ENCODE measurements at regions not wholly inside any gene's neighbourhood (a gene's known extent, or its start where the extent isn't known, plus 50 kb on each side); places are given as distances from the start of the nearest gene placed in this dataset.
"Not testable (repeated sequence)": the region's sequence is repeated elsewhere in the genome, so short reads cannot be mapped to it uniquely, and the experiment has no call there.

DNA sequence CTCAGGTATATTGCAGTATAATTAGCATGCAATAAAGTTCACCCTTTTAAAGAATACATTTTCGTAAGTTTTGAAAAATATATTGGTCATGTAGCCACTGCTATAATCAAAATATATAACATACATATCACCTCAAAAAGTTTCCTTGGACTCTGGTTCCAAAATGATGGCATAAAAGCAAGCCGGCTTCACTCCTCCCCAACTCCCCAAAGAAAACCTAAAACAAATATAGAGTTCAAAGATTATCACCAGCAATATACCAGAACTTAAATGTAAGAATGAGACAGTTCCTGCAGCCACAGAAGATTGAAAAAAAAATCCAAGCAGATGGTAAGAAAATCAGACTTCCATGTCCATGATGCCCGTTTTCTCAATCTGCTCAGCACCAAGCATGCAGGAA lies 104.3 kb downstream of the APIP start:
- Mint-ChIP-seq H3K4me1 (no peaks in the 10 kb centered on the region), H3K4me3 (peak overlapping the region in 1 of 8 donors; percentile 21), H3K36me3 (peaks cover 0 to 12% of the 10 kb centered on the region in 2 donors)

DNA sequence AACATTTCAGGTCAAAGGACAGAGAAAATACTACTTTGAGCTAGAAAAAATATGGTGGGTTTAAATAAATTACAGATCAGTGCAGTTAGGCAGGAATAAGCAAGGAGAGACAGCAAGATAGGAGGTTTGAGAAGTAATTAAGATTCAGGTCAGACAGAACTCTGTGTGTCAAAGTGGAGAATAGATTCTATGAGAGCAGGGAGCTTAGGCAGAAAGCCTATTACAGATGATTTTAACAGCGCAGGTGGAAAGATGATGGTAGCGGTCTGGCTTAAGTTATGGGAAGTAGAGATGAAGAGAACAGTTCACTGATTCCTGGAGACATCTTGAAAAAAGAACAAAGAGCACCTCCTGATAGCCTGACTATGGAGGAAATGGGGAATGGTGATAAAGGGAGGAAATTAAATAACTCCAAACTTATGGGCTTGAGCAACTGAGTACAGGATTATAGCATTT lies 106.0 kb downstream of the APIP start:
- ATAC-seq (ENCODE audit: low read depth in 2 of 2), result no peak
- peaks cover 0 to 25% (median 15%) of the 10 kb centered on the region in 7 donors for H3K9me3 Mint-ChIP-seq

More for the DNA sequence above, 104.3 kb downstream of the APIP start:
- Mint-ChIP-seq H3K9me3 (peaks cover 5 to 28% (median 15%) of the 10 kb centered on the region in 7 donors), H3K27ac (no peak overlapping the region), H3K27me3 (peaks cover 20 to 25% (median 24%) of the 10 kb centered on the region in 3 donors)
- DNase-seq (no peak), ATAC-seq (ENCODE audit: low read depth in 2 of 2) (no peak)

DNA sequence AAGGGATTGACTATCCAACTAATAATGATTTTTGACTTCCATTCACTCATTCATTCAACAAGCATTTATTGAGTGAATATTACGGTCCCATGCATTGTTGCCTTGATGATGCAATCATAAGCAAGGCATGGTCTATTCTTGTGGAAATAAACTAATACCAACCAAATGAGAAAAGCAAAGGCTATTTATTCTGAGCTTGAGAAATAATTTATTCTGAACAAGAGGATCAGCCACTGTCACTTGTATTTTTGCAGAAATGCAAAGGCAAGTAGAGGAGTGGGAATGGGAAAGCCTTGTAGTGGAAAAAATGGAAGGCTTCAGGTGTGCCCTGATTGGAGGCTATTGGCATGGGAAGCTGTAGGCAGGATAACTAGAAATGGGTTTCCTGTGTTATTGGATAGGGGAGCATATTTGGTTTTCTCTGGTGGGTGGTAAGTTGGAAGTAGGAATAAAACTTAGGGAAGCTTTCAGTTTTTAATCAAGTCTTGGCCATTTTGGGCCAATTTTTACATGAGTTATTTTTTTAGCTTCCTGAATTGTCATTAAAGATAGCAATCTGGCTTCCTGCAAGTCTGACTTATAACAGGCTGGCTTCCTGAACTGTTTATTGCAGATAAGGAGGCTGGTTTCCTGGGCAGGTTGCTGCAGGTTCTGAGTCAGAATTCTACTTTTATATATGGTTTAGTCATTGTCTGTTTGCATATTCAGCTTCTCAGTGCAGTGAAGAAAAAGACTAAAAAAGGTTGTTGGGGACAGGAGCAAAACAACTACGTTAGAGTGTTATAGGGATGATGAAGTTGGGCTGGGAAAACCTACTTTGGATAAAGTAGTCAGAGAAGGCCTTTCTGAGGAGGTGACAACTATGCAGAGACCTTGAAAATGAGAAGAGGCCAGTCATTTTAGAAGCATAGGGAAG lies 106.7 kb downstream of the APIP start:
- H3K4me1 Mint-ChIP-seq, result no peaks in the 10 kb centered on the region
- no peak overlapping the region for H3K27ac Mint-ChIP-seq
- peaks cover 0 to 12% of the 10 kb centered on the region in 2 donors for H3K36me3 Mint-ChIP-seq
- peaks cover 20 to 29% (median 26%) of the 10 kb centered on the region in 3 donors for H3K27me3 Mint-ChIP-seq
- ATAC-seq (ENCODE audit: low read depth in 2 of 2), result no peak
- no peak for DNase-seq
- H3K9me3 Mint-ChIP-seq, result peaks cover 0 to 25% (median 15%) of the 10 kb centered on the region in 7 donors
- no peak overlapping the region for H3K4me3 Mint-ChIP-seq

More for the DNA sequence above, 106.0 kb downstream of the APIP start:
- Mint-ChIP-seq H3K4me3 (no peak overlapping the region), H3K36me3 (peaks cover 0 to 12% of the 10 kb centered on the region in 2 donors), H3K27ac (no peak overlapping the region), H3K27me3 (peaks cover 20 to 24% (median 24%) of the 10 kb centered on the region in 3 donors), H3K4me1 (no peaks in the 10 kb centered on the region)
- DNase-seq, result no peak

DNA sequence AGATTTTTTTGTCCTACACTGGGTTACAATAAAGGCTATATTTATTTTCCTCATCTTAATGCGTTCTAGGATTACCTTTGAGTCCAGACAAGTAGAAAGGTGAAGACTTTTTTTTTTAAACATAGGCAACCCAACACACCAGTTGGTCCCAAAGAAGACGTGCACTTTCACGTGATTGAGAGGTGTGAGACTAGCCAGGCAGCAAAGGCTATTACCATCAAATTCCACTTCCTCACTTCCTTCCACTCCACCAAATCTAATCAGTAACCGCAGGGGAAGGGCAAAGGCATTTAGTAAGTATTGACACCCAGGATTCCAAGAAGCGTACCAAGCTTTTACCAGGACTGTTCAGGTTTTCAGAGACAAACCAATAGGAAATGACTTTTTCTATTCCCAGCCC lies 109.3 kb downstream of the APIP start:
- Mint-ChIP-seq H3K9me3 (peaks cover 0 to 11% (median 2%) of the 10 kb centered on the region in 7 donors), H3K4me1 (no peaks in the 10 kb centered on the region), H3K36me3 (no peaks in the 10 kb centered on the region), H3K4me3 (no peak overlapping the region), H3K27me3 (peaks cover 18 to 32% (median 29%) of the 10 kb centered on the region in 3 donors), H3K27ac (no peak overlapping the region)
- ATAC-seq (ENCODE audit: low read depth in 2 of 2) (no peak), DNase-seq (no peak)

DNA sequence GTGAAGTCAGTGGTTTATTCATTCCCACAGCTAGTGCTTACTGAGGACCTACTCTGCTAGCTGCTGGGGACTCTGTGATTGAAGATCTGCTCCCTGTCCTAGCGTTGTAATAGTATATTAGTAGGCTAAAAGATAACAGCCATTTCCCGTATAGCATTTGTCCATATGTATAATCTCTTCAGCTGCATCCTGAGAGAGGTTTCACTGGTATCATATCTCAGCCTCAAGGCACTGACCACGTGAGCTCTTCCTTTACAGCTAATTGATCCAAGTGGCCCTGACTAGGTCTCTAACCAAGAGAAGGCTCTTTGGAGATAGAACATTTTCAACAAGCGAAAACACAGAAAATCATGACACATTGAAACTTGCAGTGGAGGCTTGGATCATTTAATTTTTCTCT lies 110.2 kb downstream of the APIP start:
- no peaks in the 10 kb centered on the region for H3K36me3 Mint-ChIP-seq
- peaks cover 16 to 33% (median 29%) of the 10 kb centered on the region in 3 donors for H3K27me3 Mint-ChIP-seq
- H3K9me3 Mint-ChIP-seq, result peaks cover 0 to 8% (median 0%) of the 10 kb centered on the region in 7 donors
- no peak for DNase-seq
- ATAC-seq (ENCODE audit: low read depth in 2 of 2), result no peak
- no peak overlapping the region for H3K4me3 Mint-ChIP-seq
- no peaks in the 10 kb centered on the region for H3K4me1 Mint-ChIP-seq
- no peak overlapping the region for H3K27ac Mint-ChIP-seq

DNA sequence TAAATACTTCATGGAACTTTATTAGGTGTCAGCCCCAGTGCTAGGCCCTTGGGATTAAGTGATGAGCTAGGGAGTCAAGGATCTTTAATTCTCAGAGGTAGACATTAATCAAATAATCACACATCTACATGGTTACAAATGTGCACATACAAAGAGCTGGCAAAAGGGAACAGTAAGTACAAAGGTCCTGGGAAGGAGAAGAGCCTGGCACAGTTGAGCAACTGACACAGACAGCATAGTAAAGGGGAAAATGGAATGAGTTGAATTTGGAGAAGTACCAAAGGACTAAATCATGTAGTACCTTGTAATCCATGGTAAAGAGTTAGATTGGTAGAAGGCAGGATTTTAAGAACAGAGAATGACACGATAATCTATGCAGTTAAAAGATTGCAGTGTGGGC lies 116.3 kb downstream of the APIP start:
- ATAC-seq (ENCODE audit: low read depth in 2 of 2) (no peak), DNase-seq (no peak)
- Mint-ChIP-seq H3K27ac (no peak overlapping the region), H3K27me3 (peaks cover 2 to 17% (median 11%) of the 10 kb centered on the region in 3 donors), H3K4me1 (no peaks in the 10 kb centered on the region), H3K9me3 (peaks cover 0 to 15% (median 0%) of the 10 kb centered on the region in 7 donors), H3K36me3 (no peaks in the 10 kb centered on the region), H3K4me3 (no peak overlapping the region)

DNA sequence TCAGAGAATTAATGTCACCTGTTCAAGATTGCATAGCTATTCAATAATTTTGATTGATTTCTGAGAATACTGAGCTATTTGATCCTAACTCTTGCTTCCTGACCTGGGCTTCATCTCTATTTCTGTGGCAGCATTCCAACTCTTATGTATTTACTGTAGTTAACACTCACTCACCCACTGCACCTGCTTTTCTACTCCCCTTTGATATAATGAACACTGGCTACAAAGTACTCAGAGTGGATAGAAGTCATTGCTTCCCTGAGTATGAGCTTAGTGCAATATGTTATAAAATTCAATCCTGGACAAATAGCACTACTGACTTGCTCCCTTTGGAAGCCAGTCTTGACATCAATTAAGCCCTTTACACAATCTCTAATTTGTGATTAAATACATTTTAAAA lies 117.2 kb downstream of the APIP start:
- peaks cover 8 to 18% (median 11%) of the 10 kb centered on the region in 3 donors for H3K27me3 Mint-ChIP-seq
- H3K4me1 Mint-ChIP-seq, result no peaks in the 10 kb centered on the region
- no peaks in the 10 kb centered on the region for H3K36me3 Mint-ChIP-seq
- DNase-seq, result no peak
- no peak for ATAC-seq (ENCODE audit: low read depth in 2 of 2)
- no peak overlapping the region for H3K27ac Mint-ChIP-seq
- H3K4me3 Mint-ChIP-seq, result no peak overlapping the region
- H3K9me3 Mint-ChIP-seq, result peaks cover 0 to 15% (median 0%) of the 10 kb centered on the region in 7 donors

DNA sequence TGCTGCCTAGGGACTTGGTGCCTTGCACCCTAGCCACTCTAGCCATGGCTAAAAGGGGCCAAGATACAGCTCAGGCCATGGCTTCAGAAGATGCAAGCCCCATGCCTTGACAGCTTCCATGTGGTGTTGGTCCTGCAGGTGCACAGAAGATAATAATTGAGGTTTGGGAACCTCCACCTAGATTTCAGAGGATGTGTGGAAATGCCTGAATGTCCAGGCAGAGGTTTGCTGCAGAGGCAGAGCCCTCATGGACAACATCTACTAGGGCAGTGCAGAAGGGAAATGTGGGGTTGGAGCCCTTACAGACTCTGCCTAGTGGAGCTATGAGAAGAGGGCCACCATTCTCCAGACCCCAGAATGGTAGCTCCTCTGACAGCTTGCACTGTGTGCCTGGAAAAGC lies 118.7 kb downstream of the APIP start:
- DNase-seq; H3K4me3 Mint-ChIP-seq; ATAC-seq (ENCODE audit: low read depth in 2 of 2); H3K4me1 Mint-ChIP-seq; H3K36me3 Mint-ChIP-seq; H3K27ac Mint-ChIP-seq: not testable (repeated sequence)
- peaks cover 8 to 24% (median 15%) of the 10 kb centered on the region in 3 donors for H3K27me3 Mint-ChIP-seq
- peaks cover 0 to 15% (median 0%) of the 10 kb centered on the region in 7 donors for H3K9me3 Mint-ChIP-seq

DNA sequence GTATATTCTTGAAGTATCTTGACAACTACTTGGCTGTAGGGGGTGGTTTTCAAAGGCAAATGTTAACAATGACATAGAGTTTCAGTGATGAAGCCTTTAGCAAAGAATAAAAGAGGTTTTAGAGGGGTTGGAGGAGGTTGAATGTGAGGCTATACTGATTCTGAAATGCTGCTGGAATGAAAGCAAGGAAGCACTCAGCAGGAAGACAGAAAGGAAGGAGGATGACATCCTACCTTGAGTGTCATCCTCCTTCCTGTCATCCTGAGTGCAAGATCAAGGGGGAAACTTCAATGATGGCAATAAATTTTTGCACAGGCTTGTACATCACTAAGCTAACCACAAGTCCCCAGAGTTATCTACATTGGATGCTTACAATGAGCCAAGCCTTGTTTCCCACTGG lies 120.5 kb downstream of the APIP start:
- Mint-ChIP-seq H3K27ac (peak overlapping the region in 1 of 6 donors; percentile 64), H3K27me3 (peaks cover 8 to 24% (median 17%) of the 10 kb centered on the region in 3 donors), H3K9me3 (peaks cover 0 to 15% (median 0%) of the 10 kb centered on the region in 7 donors), H3K36me3 (no peaks in the 10 kb centered on the region), H3K4me1 (no peaks in the 10 kb centered on the region), H3K4me3 (peak overlapping the region in 1 of 8 donors; percentile 6)
- DNase-seq, result no peak
- ATAC-seq (ENCODE audit: low read depth in 2 of 2), result no peak

DNA sequence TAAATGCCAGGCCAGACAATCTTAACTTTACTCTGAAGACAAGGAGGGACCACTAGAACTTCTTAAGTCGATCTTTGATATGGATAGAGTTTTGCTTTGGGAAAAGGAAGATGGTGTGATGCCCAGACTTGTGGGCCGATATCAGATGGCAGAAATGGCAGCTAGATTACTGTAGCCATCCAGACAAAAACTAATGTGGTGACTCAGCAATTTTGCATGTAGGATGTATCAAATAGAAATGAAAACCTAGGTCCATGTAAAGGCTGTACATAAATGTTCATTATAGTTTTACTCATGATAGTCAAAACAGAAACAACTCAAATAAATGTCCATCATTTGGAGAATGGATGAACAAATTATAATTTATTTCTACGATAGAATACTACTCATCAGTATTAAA lies 121.5 kb downstream of the APIP start:
- DNase-seq (no peak), ATAC-seq (ENCODE audit: low read depth in 2 of 2) (no peak)
- H3K27ac Mint-ChIP-seq, result no peak overlapping the region

DNA sequence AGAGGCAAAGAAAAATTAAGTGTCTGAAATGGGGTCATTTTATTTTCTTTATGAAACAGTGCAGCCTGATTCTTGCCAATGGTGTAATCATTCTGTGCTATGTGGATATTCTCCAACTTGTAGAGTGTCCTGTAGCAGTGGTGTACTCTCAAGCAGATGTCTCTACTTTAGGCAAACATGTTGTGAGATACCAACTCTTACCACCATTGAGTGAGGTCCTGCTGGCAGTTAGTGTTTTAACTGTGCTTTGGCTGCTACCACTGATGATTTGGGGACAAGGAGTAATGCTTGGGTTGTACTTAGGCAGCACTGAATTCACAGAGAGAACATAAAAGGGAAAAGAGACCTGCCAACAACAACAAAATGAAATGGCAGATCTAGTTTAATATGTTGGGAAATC lies 122.5 kb downstream of the APIP start:
- no peak for ATAC-seq (ENCODE audit: low read depth in 2 of 2)

More for the DNA sequence above, 121.5 kb downstream of the APIP start:
- peaks cover 0 to 4% (median 0%) of the 10 kb centered on the region in 3 donors for H3K4me1 Mint-ChIP-seq
- H3K4me3 Mint-ChIP-seq, result no peak overlapping the region
- peaks cover 8 to 19% (median 18%) of the 10 kb centered on the region in 3 donors for H3K27me3 Mint-ChIP-seq
- H3K36me3 Mint-ChIP-seq, result peaks cover 0 to 5% of the 10 kb centered on the region in 2 donors
- H3K9me3 Mint-ChIP-seq, result peaks cover 0 to 15% (median 3%) of the 10 kb centered on the region in 7 donors

DNA sequence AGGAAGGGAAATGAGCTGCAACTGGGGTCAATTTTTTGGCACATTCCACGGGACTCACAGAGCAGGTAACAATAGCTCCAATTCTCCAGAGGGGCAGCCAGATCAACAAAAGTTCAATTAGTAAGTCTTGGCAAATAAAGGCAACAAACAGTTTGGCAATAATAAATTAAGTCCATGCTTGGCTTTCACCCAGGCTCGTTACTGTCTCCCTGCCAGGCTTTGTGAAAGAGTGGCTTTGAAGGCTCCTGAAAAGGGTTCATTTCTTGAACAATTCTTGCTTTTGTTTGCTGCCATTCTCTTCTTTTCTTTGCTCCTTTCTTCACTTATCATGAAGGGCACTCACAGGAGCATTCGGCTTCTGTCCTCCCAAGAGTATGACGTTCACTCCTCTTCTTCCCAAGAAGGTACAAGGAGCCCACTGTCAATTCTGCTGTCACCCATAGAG lies 123.3 kb downstream of the APIP start:
- peaks cover 0 to 18% (median 5%) of the 10 kb centered on the region in 7 donors for H3K9me3 Mint-ChIP-seq
- H3K4me3 Mint-ChIP-seq, result no peak overlapping the region
- peaks cover 8 to 18% (median 16%) of the 10 kb centered on the region in 3 donors for H3K27me3 Mint-ChIP-seq
- peaks cover 0 to 7% of the 10 kb centered on the region in 2 donors for H3K36me3 Mint-ChIP-seq
- H3K4me1 Mint-ChIP-seq, result peaks cover 0 to 5% (median 0%) of the 10 kb centered on the region in 3 donors
- no peak overlapping the region for H3K27ac Mint-ChIP-seq
- DNase-seq (no peak), ATAC-seq (ENCODE audit: low read depth in 2 of 2) (no peak)

More for the DNA sequence above, 122.5 kb downstream of the APIP start:
- Mint-ChIP-seq H3K27me3 (peaks cover 8 to 18% (median 16%) of the 10 kb centered on the region in 3 donors), H3K4me3 (no peak overlapping the region), H3K27ac (no peak overlapping the region), H3K9me3 (peaks cover 0 to 18% (median 5%) of the 10 kb centered on the region in 7 donors), H3K4me1 (peaks cover 0 to 5% (median 0%) of the 10 kb centered on the region in 3 donors), H3K36me3 (peaks cover 0 to 7% of the 10 kb centered on the region in 2 donors)
- DNase-seq, result no peak

DNA sequence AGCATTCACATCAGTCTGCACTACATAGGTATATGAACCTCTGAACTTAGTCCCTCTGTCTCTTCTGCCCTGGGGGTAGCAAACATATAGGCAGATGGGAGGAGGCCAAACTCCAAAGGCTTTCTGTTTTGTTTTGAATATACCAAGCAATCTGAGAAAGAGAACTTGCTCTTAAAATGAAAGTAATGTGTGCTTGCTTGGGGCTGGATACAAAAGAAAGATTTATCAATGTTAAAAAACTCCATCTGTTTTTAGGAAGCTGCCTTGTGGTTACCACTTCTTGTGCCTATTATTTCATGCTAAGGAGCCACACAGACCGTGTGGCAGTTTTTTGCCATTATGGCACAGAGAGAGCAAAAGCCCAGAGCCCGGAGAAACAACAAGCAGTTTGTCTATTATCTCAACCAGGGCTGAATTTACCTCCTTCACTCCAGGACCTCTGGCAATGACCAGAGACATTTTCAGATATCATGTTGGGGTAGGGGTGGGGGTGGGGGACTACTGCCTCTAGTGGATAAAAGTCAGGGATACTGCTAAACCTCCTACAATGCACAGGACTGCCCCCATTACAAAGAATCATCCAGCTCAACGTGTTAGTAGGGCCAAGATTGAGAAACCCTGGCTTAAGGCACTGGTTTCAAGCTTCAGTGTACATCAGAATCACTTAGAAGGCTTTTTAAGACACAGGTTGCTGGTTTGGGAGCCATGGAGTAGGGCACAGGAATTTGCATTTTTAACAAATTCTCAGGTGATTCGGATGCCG lies 124.2 kb downstream of the APIP start:
- ATAC-seq (ENCODE audit: low read depth in 2 of 2), result no peak

More for the DNA sequence above, 124.2 kb downstream of the APIP start:
- Mint-ChIP-seq H3K4me1 (peaks cover 0 to 5% (median 0%) of the 10 kb centered on the region in 3 donors), H3K4me3 (no peak overlapping the region), H3K36me3 (peaks cover 0 to 7% of the 10 kb centered on the region in 2 donors), H3K27ac (no peak overlapping the region), H3K27me3 (peaks cover 8 to 18% (median 16%) of the 10 kb centered on the region in 3 donors), H3K9me3 (peaks cover 0 to 17% (median 4%) of the 10 kb centered on the region in 7 donors)
- DNase-seq, result no peak

Measured in naive B cell (primary cell).